ENCODE measurements at regions not wholly inside any gene's neighbourhood (a gene's known extent, or its start where the extent isn't known, plus 50 kb on each side); places are given as distances from the start of the nearest gene placed in this dataset.

DNA sequence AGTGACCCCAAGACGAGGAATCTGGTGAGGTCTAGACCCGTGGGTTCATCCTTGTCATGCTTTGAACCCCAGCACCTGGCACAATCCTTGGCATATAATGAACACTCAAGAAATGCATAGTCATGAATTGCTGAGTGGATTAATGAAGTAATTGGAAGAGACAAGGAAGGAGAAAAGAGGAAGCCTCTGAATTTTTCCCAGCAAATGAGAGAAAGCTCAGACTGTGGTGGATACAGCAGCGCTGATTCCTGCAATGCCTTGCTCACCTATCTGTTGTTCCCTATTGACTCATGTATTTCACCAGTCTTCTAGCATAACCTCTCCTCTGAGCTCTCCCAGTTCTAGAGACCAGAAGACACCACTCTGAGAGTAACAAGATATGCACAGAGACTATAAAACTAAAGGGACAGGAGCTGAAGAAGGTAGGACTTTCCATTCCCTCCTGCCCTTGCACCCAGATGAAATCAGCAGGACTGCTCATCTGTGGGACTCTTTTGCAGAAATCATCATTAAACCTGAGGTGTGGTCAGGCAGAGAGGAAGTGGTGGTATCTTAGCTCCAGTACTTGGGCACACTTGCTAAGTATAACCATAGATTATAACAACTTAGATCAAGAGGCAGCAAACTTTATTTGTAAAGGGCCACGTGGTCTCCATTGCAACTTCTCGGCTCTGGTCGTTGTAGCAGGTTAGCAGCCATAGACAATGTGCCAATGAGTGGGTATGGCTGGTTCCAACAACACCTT, 102.8 kb downstream of the MAF start:
- DNase-seq: no peak

DNA sequence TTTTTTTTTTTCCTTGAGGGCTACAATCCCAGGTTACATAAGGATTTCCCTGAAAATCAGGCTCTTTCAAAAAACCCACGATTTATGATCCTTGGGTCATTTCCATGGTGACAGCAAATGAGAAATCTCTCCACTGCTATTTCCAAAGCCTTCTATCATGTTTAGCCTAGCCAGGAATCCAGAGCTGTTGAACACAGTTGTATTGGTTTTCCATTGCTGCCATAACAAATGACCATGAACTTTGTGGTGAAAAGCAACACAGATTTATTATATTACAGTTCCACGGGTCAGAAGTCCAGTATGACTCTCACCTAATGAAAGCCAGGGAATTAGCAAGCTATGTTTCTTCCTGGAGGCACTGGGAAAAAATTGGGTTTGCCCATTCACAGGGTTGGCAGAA, 106.6 kb downstream of the MAF start:
- no peak for DNase-seq

DNA sequence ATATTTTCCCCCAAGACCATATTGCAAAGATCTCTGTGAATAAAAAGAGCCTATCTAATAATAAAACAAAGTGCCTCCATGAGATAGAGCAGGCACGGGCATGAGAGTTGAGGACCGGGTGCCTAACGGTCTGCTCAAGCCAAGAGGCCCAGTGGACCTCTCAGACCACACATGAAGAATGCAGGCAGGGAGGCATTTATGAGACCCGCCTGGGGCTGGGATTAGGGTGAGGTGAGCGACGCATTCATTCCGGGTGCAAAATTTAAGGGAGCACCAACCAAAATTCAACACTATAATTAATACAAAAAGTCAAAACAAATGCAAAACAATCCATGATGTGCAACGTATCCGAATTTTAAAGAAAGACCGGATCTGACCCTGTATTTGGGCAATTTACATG, 108.5 kb downstream of the MAF start:
- no peak for DNase-seq

DNA sequence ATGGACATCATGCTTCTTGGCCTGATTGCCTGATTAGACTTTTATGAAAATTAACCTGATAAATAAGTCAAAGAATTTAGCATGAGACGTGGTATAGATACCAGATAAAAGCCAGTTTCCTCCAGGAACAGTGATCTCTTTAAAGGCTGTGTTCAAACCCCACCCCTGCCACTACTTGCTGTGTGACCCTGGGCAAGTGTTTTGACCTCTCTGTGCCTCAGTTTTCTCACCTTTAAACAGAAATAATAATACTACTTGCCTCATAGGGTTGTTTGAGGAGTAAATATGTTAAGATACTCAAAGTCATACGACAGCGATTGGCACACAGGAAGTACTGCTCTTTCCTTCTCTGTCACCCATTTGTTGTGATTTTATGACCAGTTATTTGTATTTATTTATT, 115.5 kb downstream of the MAF start:
- DNase-seq: no peak

DNA sequence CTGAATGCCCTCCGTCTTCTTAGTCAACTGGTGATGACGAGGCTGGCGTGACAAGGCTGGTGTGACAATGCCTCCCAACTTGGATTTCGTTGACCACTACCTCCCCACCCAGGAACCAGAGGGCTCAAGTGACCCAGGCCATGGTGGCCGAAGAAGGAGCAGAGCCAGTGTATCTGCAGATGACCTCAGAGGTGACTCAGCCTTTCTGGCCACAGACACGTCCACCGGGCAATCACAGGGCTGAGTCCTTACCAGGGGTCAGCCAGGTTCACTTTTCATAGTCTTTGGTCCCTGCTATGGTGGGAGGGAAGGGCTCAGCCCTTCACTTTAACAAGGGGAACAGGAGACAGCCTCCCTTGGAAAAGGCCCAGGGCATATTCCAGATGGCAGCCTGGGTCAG, 116.3 kb downstream of the MAF start:
- no peak for DNase-seq

DNA sequence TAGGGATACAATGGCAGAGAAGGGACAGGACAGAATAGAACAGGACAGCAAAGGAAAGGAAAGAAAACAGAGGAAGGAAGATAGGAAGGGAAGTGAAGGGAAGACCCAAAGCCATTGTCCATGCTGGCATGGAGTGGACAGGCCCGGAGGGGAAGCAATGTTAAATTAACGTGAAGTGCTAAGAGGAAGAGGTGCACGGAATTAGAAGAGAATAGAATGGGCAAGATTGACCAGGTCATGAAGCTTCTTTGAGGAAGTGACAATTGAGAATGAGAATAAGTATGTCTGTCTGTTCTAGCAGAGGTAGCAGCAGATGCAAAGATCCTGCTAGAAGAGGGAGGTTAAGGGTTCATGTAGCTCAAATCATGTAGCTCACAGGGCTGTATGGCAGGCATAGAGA, 117.2 kb downstream of the MAF start:
- no peak for DNase-seq

DNA sequence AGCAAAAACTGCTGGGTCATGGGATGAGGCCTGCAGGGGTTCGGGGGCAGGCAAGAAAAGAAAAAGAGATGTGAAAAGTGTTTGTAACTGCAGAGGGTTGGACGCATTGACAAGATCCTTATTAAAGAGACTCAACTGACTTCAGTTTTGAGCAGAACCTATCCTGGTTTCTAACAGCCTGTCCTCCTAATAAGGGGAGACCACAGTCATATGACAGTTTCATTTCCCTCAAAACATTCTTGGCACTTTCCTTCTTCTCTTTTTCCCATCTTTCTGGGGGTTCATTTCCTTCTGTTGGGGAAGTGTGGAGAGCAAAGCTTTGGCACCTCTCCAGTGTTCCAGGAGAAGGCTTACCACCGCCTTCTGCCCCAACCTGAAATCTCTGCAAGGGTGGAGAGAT, 118.5 kb downstream of the MAF start:
- no peak for DNase-seq

DNA sequence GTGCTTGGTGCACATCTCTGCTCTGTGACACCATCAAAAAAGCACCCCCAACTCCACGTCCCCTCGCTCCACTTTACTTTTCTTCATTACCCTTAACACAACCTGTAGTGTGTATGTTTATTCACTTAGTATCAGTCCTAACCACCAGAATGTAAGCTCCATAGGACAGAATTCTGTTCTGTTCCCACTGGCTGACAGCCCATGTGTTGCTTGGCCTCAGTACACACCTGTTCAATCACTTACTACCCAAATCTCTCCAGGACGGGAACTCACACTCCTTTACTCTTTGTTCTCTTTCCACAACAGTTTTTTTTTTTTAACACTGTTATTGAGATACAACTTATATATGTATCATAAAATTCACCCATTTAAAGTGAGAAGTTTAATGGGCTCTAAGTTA, 119.6 kb downstream of the MAF start:
- DNase-seq: no peak

DNA sequence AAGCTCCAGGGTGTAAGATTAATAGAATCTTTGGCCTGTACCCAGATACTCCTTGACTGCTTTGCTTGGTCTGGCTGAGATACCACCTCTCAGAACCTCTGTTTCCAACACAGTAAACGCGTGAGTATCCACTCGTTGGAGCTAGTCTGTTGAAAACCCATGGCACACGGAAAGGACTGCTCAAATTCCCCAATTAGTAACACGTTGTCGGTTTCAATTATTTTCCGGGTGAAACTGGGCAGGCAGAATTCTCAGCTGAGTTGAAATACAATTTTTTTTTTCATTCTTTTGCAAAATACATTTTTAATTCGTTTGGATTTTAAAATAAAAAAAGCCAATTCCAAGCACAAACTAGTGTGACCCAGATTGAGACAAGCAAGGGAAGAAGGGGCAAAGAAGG, 120.5 kb downstream of the MAF start:
- DNase-seq: no peak

DNA sequence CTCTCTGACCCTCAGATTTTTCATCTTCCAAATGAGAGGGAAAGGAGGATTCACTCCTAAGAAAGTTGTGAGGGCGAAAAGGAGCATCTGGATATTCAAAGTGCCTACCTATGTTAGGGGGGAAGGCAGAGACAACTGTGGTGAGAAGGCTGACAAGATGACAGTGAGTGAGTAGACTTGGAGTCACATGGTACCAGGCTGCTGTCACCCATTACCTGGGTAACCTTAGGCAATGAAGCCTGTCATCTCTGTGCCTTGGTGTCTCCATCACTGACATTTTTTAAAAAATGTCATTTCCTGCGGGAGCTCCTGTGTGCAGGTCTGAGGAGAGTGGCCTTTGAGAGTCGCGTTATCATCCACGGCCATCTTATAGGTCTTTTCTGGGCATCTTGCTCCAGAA, 124.0 kb downstream of the MAF start:
- DNase-seq: no peak

DNA sequence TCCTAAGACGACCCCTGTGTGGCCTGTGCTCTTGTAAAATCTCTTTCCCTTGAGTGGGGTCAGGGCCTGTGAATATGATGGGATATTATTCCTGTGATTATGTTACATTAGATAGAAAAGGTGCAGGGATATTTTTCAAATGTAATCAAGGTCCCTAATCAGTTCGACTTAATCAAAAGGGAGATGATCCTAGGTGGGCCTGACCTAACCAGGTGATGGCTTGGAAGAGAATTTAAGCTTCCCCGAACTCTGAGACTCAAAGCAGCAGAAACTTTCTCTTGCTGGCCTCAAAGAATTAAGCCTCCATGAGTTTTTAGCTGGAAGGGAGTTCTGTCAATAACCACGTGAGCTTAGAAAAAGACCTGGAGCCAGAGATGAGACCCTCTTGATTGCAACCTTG, 124.7 kb downstream of the MAF start:
- DNase-seq: no peak

DNA sequence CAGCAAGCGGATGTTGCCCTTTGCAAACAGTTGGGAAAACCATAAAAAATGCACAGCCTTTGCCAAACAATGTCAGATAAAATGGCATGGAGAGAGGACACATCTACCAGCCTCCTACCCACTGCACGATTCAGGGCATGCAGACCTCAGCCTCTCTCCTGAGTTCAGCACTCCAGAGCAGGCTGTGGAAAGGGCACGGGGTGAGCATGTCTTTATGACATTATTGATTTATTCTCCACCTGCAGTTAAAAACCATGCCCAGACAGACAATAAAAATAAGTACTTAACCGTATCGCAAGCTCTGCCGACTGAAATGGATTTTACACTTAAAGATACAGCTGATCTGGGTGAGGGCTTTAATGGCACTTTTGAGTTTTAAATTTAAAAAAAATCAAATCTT, 127.1 kb downstream of the MAF start:
- DNase-seq: no peak

DNA sequence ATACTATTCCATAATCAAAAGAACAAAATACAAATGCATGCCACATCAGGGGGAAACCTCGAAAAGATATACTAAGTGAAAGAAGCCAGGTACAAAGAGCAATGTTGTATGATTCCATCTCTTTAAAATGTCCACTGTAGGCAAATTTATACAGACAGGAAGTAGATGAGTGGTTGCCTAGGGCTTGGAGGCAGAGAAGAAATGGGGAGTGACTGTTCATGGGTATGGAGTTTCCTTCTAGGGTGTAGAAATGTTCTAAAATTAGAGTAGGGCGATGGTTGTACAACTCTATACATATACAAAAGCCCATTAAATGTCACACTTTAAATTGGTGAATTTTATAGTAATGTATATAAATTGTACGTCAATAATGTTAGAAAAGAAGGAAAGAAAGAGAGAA, 128.1 kb downstream of the MAF start:
- no peak for DNase-seq

DNA sequence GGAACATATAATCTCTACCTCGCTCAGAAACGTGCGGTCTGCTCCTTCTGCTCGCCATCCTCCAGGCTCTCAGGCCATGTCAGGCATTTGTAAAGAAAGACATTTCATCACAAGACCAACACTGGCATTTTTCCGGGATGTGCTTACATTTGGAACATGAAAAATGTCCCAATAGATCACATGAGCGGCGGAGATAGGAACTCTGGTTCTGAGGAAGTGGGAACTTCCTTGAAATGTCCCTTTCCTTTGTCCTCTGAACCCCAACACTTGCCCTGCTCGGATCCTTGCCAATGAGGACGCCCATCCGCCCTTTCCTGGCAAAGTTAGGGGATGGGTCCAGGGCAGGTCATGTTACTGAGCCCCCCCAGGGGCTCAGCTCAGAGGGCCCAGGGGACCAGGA, 130.5 kb downstream of the MAF start:
- DNase-seq: no peak

DNA sequence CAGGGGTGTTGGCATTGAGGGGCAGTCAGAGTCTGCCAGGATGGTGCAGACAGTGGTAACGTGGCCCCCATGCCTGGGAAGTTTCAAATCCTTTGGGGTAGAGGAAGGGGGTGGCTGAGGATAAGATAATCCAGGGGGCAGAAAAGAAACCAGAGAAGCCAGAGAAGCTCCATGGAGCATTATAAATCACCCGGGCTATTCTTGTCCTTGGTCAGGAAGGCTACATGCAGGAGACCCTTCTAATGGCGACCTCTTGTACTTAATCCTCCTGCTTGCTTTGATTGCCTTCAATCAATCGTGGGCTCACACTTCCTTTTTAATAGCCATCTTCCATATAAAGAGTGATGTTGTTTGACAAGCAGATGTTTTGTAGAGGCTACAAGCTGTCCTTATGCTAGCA, 131.9 kb downstream of the MAF start:
- DNase-seq: no peak

DNA sequence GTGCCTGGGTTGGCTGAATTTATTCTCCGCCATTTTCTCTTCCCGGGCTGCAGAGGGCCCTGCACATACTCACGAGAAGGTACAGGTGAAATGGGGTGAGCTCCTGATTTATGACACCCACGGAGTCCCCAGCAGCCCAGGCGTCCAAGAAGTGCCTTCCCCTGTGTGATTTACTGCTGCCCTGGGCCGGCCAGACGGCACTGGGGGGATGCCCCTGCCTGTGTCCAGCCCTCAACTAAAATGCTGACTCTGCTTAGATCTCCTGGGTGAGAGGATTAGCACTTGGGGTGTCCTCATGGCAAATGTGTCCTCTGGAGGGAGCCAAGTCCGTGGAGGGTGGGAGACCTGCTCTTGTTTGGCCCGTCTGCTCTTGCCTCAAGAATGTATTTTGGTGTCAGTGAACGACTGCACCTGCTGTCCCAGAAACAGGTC, 132.4 kb downstream of the MAF start:
- DNase-seq: no peak

DNA sequence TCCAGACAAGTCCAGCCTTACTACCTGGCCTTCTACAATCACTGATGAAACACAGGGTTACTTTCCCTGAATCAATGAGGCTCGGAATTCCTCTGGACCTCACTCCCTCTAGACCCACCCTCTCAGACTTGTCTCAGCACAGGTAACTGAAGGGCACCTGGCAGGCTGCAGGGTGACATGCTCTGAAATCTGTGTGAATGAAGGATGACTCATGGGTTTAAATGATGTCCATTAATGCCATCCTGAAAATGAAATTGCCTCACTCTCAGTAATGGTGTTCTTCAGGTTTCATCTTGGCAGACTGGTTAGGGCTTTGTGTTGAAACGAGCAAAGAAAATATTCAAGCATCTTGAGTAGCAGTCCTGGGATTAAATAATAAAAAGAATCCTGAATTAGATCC, 134.4 kb downstream of the MAF start:
- no peak for DNase-seq

DNA sequence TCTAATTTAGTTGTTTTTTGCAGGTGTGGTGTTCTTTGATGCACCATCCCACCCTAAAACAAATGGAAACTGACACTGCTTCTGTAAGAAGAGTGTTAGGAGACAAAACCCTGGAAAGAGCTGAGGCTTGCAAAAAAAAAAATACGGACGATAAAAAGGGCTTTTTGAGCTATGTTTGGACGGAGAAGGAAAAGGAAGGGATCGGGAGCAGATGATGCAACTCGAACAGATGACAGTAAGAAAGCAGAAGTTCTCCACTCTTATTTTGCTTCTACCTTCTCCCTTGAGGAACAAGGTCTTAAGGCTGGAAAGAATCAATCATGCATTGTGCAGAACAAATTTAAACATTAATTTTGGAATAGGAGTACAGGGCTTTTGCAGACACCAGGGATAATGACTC, 136.7 kb downstream of the MAF start:
- DNase-seq: no peak

DNA sequence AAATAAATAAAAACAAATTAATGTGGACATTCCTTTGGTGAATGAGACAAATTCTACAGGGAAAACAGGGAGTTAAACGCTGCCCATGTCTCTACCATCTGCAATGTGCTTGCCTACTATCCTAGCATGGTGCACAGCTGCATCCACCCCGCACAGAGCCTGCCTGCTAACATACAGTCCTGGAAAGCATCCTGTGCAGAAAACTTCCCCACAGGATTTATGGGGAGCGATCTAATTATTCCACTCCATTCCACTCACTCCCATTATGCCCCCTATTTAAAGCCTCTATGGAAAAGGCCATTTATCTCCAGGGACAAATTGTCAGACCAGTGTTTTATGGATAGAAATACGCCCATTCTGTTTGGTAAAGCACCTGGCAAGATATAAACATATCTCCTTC, 144.5 kb downstream of the MAF start:
- DNase-seq: no peak

DNA sequence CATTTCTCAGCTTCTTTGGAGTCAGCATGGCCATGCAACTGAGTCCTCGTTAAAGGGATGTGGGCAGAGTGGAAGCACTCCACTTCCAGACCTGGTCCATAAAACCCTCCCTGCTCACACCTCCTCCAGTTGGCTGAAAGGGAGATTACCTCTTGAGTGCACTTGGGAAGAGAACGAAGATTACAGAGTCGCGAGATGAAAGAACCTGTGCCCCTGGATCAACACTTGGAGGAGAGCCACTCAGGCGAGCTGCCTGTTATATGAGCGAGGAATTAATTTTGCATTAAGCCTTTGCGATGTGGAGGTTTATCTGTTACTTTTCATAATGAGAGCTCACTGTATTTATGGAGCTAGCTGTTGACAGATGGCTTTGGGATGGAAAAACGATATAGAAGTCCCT, 147.9 kb downstream of the MAF start:
- DNase-seq: no peak

DNA sequence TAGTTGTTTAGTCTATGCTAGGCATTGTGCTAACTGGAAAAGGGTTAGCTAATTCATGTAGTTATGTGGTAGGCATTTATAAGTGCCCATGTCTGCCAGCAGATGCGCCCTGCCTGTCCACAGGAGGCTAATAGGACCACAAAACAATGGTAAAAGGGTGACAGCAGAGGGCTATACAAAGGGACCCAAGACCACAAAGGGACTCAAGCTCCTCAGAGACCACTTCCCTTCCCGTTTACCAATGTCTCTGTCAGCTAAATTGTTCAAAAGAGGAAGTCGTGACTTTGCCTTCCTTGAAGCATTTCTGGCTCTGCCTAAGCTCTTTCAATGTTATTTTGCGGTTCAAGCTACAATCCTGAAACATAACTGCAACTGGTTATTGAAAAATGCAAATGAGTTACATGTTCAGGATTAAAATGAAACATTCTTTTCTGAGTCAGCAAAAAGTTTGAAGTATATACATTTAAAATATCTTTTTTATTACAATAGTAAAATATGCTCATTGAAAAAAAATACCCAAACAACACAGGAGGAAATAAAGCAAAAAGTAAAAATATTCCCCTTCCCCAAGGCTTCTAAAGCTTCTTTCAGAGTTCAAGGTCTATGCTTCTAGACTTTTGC, 149.2 kb downstream of the MAF start:
- DNase-seq: no peak

DNA sequence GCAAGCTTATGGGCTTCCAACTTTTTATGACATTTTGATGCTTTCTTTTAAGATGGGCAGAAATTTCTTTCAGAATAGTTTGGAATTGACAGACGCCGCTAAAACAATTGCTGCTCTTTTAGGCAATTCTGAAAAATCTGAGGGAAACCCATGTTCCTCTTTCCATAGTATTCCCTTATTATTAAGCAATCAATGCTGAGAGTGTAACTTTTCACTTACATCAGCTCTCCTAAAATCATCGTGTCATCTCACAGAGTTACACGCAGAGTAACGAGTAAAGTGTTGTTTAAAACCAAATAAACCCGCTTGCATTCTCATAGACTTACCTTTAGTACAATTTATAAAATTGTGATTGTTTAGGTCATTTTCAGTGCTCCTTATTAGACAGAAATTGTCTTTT, 150.6 kb downstream of the MAF start:
- no peak for DNase-seq

DNA sequence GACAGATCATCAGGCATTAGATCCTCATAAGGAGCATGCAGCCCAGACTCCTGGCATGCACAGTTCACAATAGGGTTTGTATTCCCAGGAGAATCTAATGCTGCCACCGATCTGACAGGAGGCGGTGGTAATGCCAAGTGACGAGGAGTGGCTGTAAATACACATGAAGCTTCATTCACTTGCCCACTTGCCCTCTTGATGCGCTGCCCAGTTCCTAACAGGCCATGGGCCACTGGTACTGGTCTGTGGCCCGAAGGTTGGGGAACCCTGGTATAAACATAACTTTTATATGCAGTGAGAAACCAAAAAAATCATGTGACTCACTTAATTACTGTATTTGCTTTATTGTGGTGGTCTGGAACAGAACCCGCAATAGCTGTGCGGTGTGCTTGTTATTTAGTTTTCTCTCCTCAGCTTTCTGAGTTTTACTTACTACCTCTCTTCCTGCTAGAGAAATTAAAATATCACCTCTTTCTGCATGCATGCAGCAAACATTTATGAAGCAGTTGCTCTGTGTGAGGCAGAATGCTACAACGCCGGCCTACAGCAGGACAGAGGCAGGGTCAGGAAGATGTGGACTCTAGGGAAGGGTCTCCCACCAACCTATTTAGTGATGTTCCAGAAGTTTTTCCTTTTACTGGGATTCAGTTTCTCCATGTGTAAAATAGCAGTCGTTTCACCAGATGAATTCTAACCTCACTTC, 151.3 kb downstream of the MAF start:
- DNase-seq: no peak

DNA sequence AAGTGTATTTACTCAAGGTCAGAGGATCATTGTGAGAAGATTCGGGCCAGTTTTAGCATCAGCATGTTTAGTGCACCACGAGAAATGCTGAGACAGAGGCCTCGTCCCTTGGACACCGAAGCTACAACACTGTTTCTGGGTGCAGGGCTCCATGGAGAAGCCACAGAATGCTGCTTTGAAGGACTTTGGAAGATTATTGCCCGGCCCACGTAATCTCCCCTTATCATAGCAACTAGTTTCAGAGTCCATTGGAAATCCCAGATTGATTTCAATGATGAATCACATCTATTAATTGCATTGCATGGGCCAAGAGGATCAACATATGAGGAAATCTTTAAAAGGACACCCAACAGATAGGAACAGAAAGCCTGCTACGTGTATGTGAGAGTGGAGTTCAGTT, 156.0 kb downstream of the MAF start:
- DNase-seq: no peak

DNA sequence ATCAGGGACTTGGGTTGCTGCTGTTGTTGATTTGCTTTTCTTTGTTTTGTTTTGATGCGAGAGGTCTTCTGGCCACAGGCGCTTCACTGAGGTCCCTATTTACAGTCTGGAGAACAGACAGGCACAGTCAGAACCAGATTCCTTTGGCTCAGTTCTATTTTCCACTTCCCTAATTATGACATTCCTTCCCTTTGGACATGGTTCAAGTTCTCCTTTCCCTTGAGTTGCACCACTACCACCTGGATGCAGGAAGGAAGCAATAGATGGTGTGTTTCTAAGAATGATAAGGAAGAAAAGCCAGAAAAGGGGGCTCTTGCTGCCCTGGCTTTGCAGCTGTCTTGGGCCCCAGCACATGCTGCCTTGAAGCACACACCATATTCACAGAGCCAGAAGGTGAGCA, 160.6 kb downstream of the MAF start:
- no peak for DNase-seq

All from NCI-H1436 (cell line).